ENCODE measurements at regions not wholly inside any gene's neighbourhood (a gene's known extent, or its start where the extent isn't known, plus 50 kb on each side); places are given as distances from the start of the nearest gene placed in this dataset.

- TF ChIP-seq TAF1 (IDR thresholded peaks at IDR 0.05; ENCODE audit: low read depth) (no peak), RAD21 (IDR thresholded peaks at IDR 0.05; ENCODE audit: low read depth) (no peak), YY1 (IDR thresholded peaks at IDR 0.05; ENCODE audit: low read depth) (no peak), EGR1 (IDR thresholded peaks at IDR 0.05) (no peak), CREB1 (IDR thresholded peaks at IDR 0.05; ENCODE audit: low read depth) (no peak), CEBPB (IDR thresholded peaks at IDR 0.05) (no peak), USF1 (IDR thresholded peaks at IDR 0.05) (no peak)
- TF ChIP-seq, protein P1, sequence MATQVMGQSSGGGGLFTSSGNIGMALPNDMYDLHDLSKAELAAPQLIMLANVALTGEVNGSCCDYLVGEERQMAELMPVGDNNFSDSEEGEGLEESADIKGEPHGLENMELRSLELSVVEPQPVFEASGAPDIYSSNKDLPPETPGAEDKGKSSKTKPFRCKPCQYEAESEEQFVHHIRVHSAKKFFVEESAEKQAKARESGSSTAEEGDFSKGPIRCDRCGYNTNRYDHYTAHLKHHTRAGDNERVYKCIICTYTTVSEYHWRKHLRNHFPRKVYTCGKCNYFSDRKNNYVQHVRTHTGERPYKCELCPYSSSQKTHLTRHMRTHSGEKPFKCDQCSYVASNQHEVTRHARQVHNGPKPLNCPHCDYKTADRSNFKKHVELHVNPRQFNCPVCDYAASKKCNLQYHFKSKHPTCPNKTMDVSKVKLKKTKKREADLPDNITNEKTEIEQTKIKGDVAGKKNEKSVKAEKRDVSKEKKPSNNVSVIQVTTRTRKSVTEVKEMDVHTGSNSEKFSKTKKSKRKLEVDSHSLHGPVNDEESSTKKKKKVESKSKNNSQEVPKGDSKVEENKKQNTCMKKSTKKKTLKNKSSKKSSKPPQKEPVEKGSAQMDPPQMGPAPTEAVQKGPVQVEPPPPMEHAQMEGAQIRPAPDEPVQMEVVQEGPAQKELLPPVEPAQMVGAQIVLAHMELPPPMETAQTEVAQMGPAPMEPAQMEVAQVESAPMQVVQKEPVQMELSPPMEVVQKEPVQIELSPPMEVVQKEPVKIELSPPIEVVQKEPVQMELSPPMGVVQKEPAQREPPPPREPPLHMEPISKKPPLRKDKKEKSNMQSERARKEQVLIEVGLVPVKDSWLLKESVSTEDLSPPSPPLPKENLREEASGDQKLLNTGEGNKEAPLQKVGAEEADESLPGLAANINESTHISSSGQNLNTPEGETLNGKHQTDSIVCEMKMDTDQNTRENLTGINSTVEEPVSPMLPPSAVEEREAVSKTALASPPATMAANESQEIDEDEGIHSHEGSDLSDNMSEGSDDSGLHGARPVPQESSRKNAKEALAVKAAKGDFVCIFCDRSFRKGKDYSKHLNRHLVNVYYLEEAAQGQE (IDR thresholded peaks at IDR 0.05; ENCODE audit: low read depth): no peak
- TF ChIP-seq, protein P2, sequence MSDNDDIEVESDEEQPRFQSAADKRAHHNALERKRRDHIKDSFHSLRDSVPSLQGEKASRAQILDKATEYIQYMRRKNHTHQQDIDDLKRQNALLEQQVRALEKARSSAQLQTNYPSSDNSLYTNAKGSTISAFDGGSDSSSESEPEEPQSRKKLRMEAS (IDR thresholded peaks at IDR 0.05): no peak
Measured at GRCh38 chrX:120752431-120753082, 122.7 kb upstream of the C1GALT1C1 start.
